AG10803 (cell line): ENCODE measurements at regions not wholly inside any gene's neighbourhood (a gene's known extent, or its start where the extent isn't known, plus 50 kb on each side); places are given as distances from the start of the nearest gene placed in this dataset.
A peak's percentile ranks its signal among the peaks of the same experiment; 100 is the strongest.
"Not testable (repeated sequence)": the region's sequence is repeated elsewhere in the genome, so short reads cannot be mapped to it uniquely, and the experiment has no call there.

Experiments used
- DNase-seq: peaks from one replicate; pipeline ENCODE4 v3.0.0; 2010; ENCODE audit warnings: low read depth
- H3K4me3 ChIP-seq: 2 replicates; pipeline ENCODE4 v1.5.1; 2011; ENCODE audit warnings: mild to moderate bottlenecking, low read length, control low read depth
- TF ChIP-seq, protein P1 (sequence below): conservative IDR thresholded peaks from 2 replicates; pipeline ENCODE4 v1.5.1; 2011; ENCODE audit warnings: mild to moderate bottlenecking, low read length, control low read depth, inconsistent platforms

GRCh38 chr16:65235339-65236177, 113.7 kb upstream of the CDH11 start:
- no peak for DNase-seq
- H3K4me3 ChIP-seq: no peak overlapping the region
- TF ChIP-seq, protein P1, sequence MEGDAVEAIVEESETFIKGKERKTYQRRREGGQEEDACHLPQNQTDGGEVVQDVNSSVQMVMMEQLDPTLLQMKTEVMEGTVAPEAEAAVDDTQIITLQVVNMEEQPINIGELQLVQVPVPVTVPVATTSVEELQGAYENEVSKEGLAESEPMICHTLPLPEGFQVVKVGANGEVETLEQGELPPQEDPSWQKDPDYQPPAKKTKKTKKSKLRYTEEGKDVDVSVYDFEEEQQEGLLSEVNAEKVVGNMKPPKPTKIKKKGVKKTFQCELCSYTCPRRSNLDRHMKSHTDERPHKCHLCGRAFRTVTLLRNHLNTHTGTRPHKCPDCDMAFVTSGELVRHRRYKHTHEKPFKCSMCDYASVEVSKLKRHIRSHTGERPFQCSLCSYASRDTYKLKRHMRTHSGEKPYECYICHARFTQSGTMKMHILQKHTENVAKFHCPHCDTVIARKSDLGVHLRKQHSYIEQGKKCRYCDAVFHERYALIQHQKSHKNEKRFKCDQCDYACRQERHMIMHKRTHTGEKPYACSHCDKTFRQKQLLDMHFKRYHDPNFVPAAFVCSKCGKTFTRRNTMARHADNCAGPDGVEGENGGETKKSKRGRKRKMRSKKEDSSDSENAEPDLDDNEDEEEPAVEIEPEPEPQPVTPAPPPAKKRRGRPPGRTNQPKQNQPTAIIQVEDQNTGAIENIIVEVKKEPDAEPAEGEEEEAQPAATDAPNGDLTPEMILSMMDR: no peak

DNA sequence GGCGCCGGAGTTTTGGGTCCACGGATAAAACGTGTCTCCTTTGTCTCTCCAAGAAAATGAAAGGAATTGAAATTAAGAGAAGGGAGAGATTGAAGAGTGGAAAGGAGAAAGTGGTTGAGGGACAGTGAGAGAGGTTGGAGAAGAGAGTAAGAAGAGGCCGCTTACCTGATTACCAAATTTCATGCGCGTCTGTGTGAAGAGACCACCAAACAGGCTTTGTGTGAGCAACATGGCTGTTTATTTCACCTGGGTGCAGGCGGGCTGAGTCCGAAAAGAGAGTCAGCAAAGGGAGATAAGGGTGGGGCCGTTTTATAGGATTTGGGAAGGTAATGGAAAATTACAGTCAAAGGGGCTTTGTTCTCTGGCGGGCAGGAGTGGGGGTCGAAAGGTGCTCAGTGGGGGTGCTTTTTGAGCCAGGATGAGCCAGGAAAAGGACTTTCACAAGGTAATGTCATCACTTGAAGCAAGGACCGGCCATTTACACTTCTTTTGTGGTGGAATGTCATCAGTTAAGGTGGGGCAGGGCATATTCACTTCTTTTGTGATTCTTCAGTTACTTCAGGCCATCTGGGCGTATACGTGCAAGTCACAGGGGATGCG, 113.0 kb upstream of the CDH11 start:
- DNase-seq, H3K4me3 ChIP-seq: not testable (repeated sequence)

GRCh38 chr16:65229191-65229662, 107.4 kb upstream of the CDH11 start:
- no peak overlapping the region for H3K4me3 ChIP-seq
- DNase-seq: peak; percentile 72
- TF ChIP-seq, protein P1: no peak

DNA sequence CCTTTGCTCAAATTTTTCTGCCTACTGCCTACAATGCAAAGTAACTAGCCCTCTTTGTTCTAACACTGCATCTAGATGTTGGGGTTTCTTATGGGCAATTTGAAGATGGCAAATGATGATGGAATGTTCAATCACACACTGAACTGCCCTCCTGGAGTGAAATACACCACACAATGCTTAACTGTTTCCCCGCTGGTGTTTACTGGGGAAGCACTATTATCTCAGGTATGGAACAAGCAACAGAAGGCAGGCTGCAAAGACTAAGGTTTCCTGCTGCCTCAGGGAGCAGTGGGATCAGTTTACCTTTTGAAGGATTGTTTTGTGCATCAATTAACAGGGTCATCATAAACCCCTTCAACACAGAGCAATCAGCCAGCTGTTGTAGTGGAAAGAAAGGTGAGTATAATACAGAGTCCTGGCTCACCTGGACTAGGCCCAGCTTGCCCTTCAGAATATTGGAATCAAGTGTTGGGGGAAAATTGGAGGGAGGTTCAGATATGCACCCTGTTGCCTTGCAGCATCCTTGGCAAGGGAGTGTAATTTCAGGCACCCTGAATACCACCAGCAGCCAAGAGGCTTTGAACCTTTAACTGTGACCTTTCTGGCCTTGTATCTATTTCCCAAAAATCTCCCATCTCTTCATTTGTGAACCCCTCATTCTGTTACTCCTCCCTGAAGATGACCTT, 105.4 kb upstream of the CDH11 start:
- TF ChIP-seq, protein P1: no peak
- no peak overlapping the region for H3K4me3 ChIP-seq
- no peak for DNase-seq

DNA sequence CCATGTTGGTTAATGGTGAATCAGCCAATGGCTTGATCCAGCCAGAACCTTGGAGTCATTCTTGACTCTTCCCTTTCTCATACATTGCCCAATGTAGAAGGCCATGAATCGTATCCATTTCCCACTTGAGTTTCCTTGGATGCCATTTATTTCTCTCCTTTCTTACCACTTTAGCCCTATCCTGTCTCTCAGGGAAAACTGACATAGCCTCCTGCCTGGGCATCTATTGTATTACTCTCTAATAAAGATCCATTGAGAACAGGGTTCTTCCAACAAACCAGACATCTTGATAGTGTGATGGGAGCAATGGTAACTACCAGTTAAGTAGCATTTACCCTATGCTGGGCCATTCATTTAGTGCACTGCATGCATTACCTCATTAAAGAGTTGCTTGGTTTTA, 104.2 kb upstream of the CDH11 start:
- TF ChIP-seq, protein P1: no peak
- no peak for DNase-seq
- no peak overlapping the region for H3K4me3 ChIP-seq

- TF ChIP-seq, protein P1: no peak
- no peak for DNase-seq
- H3K4me3 ChIP-seq: no peak overlapping the region
Observed at GRCh38 chr16:65225488-65225887, 103.6 kb upstream of the CDH11 start.

DNA sequence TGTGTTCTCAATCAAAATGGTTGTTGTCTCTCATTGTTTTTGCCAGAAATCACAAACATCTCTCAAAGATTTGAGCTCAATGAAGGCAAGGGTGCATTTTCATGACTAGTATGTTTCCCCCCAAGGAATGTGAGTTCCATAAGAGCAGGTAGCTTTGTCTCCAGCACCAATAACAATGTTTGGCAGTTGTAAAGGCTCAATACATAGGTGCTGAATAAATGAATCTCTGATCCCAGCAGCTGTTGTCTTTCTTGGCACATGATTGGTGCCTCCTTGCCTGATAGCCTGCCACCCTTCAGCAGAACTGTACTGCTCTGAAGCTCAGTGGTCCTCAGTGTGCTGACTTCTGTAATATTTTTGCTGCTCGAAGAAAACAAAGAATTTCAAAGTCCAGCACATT, 103.1 kb upstream of the CDH11 start:
- TF ChIP-seq, protein P1: no peak
- no peak for DNase-seq
- no peak overlapping the region for H3K4me3 ChIP-seq
